ENCODE measurements at regions not wholly inside any gene's neighbourhood (a gene's known extent, or its start where the extent isn't known, plus 50 kb on each side); places are given as distances from the start of the nearest gene placed in this dataset.

DNA sequence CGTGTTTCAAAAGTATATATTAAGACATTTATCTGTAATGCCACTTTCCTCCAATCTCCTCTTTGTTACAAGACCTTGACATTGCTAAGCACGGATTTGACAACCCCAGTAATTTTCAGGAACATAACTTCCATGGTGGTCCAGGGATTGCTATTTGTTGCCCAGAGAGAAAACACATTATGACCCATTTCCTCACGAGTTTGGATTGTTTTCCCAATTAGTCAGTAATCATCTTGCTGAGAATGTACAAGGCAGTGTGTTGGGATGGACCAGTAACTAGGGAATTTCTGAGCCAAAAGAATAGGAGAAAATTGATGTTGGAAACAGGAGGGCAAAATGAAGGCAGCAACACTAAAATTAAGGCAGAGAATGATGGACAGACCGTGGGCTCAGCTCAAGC, 574.1 kb downstream of the EBF1 start:
- Mint-ChIP-seq H3K4me3 (no peak overlapping the region), H3K4me1 (peaks cover 7% of the 10 kb centered on the region), H3K9me3 (no peaks in the 10 kb centered on the region), H3K27me3 (no peaks in the 10 kb centered on the region), H3K36me3 (no peaks in the 10 kb centered on the region), H3K27ac (no peak overlapping the region)
- no peak for DNase-seq

- Mint-ChIP-seq H3K4me1 (peaks cover 7% of the 10 kb centered on the region), H3K36me3 (no peaks in the 10 kb centered on the region), H3K27ac (no peak overlapping the region), H3K9me3 (no peaks in the 10 kb centered on the region), H3K27me3 (no peaks in the 10 kb centered on the region), H3K4me3 (no peak overlapping the region)
- DNase-seq: no peak
These were observed 575.6 kb downstream of the EBF1 start for GRCh38 chr5:158524070-158524469.

- Mint-ChIP-seq H3K36me3 (no peaks in the 10 kb centered on the region), H3K4me3 (no peak overlapping the region), H3K4me1 (peaks cover 7% of the 10 kb centered on the region), H3K27me3 (no peaks in the 10 kb centered on the region), H3K27ac (no peak overlapping the region), H3K9me3 (no peaks in the 10 kb centered on the region)
- DNase-seq: no peak
These were observed 576.9 kb downstream of the EBF1 start for GRCh38 chr5:158522776-158523175.

- Mint-ChIP-seq H3K27ac (no peak overlapping the region), H3K4me3 (no peak overlapping the region), H3K4me1 (peaks cover 7% of the 10 kb centered on the region), H3K36me3 (no peaks in the 10 kb centered on the region), H3K9me3 (no peaks in the 10 kb centered on the region), H3K27me3 (no peaks in the 10 kb centered on the region)
- DNase-seq: no peak
These were observed 577.7 kb downstream of the EBF1 start for GRCh38 chr5:158521995-158522394.

DNA sequence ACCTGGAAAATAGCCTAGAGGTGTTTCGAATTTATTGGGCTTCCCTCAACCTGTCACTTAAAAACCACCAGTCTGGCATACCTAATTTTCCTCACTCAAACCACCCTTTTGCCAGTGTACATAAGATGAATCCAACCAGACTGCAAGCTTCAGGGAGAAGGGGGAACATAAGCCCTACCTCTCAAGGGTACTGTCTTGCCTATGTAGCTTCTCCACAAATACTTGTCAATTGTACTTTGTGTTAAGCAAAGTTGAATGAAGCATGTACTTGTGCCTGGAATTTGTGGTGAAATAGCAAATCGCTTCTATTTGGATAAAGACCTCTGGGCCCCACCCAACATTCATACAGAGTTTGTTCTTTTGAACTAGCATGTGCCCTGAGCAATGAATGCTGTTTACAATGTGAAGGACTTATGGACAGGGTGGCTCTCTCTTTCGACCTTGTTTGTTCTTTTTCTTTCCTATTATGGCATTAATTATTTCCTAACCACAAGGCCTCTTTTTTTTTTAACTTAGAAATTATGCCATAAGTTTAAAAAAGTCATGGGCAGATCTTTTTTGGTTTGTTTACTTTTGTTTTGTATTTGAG, 580.2 kb downstream of the EBF1 start:
- Mint-ChIP-seq H3K27me3 (no peaks in the 10 kb centered on the region), H3K27ac (no peak overlapping the region), H3K9me3 (no peaks in the 10 kb centered on the region), H3K4me3 (no peak overlapping the region), H3K36me3 (no peaks in the 10 kb centered on the region), H3K4me1 (peaks cover 16% of the 10 kb centered on the region)
- no peak for DNase-seq

GRCh38 chr5:158516521-158516920, 583.2 kb downstream of the EBF1 start:
- Mint-ChIP-seq H3K4me3 (no peak overlapping the region), H3K4me1 (peaks cover 34% of the 10 kb centered on the region), H3K36me3 (no peaks in the 10 kb centered on the region), H3K27me3 (no peaks in the 10 kb centered on the region), H3K9me3 (peaks cover 3% of the 10 kb centered on the region), H3K27ac (no peak overlapping the region)
- DNase-seq: no peak

DNA sequence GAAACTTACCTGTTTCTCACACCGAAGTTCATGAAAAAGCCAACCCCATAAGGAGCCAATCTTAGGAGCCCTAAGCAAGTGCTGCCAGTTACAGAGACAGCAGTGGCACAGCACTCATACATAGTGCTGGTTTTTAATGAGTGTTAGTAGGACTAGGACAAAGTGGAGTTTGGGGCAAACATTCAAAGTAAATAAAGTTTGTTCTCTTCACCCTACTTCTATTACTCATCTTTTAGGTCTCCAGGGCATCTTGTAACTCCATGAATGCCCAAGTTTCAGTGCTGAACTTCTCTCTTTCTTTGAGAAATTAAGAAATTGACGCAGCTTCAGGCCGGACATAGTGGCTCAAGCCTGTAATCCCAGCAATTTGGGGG, 584.7 kb downstream of the EBF1 start:
- Mint-ChIP-seq H3K27me3 (no peaks in the 10 kb centered on the region), H3K9me3 (peaks cover 3% of the 10 kb centered on the region), H3K27ac (peak overlapping the region; percentile 86), H3K36me3 (no peaks in the 10 kb centered on the region), H3K4me3 (no peak overlapping the region), H3K4me1 (peaks cover 38% of the 10 kb centered on the region)
- no peak for DNase-seq

DNA sequence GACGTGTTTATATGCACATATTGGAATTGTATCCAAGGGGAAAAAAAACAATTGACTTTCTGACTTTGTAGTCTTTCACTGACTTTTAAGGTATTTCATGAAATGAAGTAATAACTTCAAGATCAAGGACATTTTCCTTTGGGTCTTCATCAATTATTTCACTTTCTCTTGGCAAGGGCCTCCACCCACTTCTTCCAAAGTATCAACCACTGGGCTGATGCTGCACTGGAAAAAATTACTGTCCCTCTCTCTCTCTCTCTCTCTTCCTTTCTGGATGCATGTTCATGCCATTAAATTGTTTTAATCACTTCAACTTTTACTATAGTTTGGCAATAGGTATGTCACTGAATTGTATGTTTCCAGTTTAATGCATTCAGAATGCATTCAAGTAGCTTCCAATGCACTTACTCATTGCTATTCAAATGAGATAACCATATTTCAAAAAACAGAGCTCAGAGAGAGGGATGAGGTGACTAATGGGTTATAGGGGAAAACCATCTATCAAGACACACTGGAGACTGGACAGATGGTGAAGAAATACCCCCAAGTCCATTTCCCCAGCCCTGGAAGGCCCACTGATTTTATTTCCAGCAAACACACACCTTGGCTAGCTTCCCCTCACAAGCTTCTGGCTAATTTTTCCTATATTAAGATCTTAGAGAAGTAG, 585.3 kb downstream of the EBF1 start:
- Mint-ChIP-seq H3K27me3 (no peaks in the 10 kb centered on the region), H3K4me3 (no peak overlapping the region), H3K27ac (peak overlapping the region; percentile 86), H3K4me1 (peaks cover 38% of the 10 kb centered on the region), H3K36me3 (no peaks in the 10 kb centered on the region), H3K9me3 (peaks cover 3% of the 10 kb centered on the region)
- no peak for DNase-seq

DNA sequence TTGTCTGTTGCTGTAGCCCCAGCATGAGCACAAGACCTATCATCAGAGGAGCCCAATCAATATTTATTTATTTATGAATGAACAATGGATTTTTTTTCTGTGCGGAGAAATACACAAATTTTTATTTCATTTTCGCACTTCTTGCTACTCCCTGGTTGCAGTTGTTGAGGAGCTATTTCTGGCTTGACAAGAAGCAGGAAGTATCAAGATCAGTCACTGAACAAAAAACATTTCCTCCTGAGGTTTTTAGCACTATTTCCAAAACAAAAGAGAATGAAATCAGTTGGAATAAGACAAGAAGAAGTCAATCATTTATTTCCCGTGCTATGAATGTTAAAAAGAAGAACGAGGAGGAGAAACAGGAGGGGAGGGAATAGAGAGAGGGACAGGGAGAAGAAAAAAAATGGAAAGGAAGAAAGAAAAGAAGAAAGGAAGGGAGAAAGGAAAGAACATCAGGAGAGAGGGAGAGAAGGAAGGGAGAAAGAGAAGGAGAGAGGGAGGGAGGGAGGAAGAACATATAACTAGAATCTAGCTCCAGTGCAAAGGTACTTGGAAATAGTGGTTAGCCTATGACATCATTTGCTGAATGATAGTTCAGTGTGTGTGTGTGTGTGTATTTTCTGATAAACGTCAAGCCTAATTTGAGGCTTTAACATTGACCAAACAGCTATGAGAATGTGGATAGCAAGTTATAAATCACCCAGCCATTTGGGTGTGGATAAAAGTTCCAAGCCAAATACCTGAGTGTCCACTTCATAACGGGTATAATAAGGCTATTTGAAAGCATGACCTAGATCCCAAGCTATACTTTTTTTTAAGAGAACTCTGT, 586.0 kb downstream of the EBF1 start:
- H3K9me3 Mint-ChIP-seq: peaks cover 3% of the 10 kb centered on the region
- no peak for DNase-seq
- no peaks in the 10 kb centered on the region for H3K36me3 Mint-ChIP-seq
- H3K27ac Mint-ChIP-seq: peak overlapping the region; percentile 86
- H3K27me3 Mint-ChIP-seq: no peaks in the 10 kb centered on the region
- H3K4me3 Mint-ChIP-seq: peak overlapping the region; percentile 50
- peaks cover 38% of the 10 kb centered on the region for H3K4me1 Mint-ChIP-seq

GRCh38 chr5:158511454-158511853, 588.3 kb downstream of the EBF1 start:
- H3K9me3 Mint-ChIP-seq: peaks cover 12% of the 10 kb centered on the region
- no peaks in the 10 kb centered on the region for H3K27me3 Mint-ChIP-seq
- H3K36me3 Mint-ChIP-seq: peaks cover 1% of the 10 kb centered on the region
- H3K4me3 Mint-ChIP-seq: no peak overlapping the region
- H3K27ac Mint-ChIP-seq: no peak overlapping the region
- H3K4me1 Mint-ChIP-seq: peaks cover 36% of the 10 kb centered on the region
- DNase-seq: no peak

DNA sequence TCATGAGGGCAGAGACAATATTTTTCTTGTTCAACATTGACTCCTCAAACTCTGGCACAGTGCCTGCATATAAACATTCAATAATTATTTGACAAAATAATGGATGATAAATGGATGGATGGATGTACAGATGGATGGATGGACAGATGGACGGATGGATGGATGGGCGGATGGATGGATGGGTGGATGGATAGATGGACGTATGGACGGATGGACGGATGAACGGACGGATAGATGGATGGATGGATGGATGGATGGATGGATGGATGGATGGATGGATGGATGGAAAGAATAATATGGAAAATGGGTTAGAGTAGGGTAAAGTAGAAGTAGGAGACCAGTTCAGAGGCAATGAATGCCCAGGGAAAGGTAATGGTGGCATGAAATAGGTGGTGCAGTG, 589.2 kb downstream of the EBF1 start:
- no peak overlapping the region for H3K27ac Mint-ChIP-seq
- H3K9me3 Mint-ChIP-seq: peaks cover 19% of the 10 kb centered on the region
- no peaks in the 10 kb centered on the region for H3K27me3 Mint-ChIP-seq
- peaks cover 33% of the 10 kb centered on the region for H3K4me1 Mint-ChIP-seq
- peaks cover 6% of the 10 kb centered on the region for H3K36me3 Mint-ChIP-seq
- no peak overlapping the region for H3K4me3 Mint-ChIP-seq
- no peak for DNase-seq

DNA sequence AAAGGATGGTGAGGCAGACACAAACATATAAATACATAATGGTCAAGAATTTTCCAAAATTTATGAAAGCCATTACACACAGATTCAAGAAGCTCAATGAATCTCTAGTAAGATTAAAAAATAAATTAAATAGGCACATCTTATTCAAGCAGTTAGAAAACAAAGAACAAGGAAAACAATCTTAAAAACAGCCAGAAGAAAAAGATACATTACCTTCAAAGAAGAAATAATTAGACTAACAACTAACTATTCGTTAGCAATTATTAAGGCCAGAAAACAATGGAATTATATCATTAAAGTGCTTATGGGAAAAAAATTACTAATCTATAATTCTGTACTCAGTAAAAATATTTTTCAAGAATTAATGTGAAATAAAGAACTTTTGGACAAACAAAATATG, 593.1 kb downstream of the EBF1 start:
- Mint-ChIP-seq H3K4me3 (no peak overlapping the region), H3K4me1 (peaks cover 5% of the 10 kb centered on the region), H3K9me3 (peaks cover 25% of the 10 kb centered on the region), H3K36me3 (peaks cover 12% of the 10 kb centered on the region), H3K27ac (no peak overlapping the region), H3K27me3 (no peaks in the 10 kb centered on the region)
- no peak for DNase-seq

DNA sequence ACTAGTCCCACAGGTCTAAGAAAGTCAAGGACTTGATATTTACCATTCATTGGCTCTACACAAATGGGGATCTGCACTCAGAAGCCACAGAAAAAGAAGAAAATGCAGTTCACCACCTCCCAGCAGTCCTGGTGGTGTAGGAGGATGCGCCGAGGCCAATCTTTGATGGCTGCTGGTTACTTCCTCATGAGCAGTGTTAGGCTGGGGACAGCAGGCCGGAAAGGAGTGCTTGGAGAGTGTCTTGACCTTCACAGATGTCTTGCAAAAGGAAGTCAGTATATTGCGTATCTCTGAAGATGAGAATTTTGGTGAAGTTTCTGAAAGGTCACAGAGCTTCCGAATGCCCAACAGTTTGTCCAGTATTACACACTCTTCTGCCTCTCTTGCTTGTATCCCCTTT, 597.0 kb downstream of the EBF1 start:
- peaks cover 12% of the 10 kb centered on the region for H3K36me3 Mint-ChIP-seq
- no peak for DNase-seq
- peaks cover 25% of the 10 kb centered on the region for H3K9me3 Mint-ChIP-seq
- H3K4me3 Mint-ChIP-seq: no peak overlapping the region
- no peak overlapping the region for H3K27ac Mint-ChIP-seq
- no peaks in the 10 kb centered on the region for H3K4me1 Mint-ChIP-seq
- H3K27me3 Mint-ChIP-seq: no peaks in the 10 kb centered on the region

- Mint-ChIP-seq H3K9me3 (peaks cover 4% of the 10 kb centered on the region), H3K36me3 (peaks cover 1% of the 10 kb centered on the region), H3K4me1 (no peaks in the 10 kb centered on the region), H3K27me3 (no peaks in the 10 kb centered on the region), H3K27ac (no peak overlapping the region), H3K4me3 (no peak overlapping the region)
- DNase-seq: no peak
These were observed 599.8 kb downstream of the EBF1 start for GRCh38 chr5:158499892-158500418.

GRCh38 chr5:158499075-158499891, 600.4 kb downstream of the EBF1 start:
- H3K27me3 Mint-ChIP-seq: no peaks in the 10 kb centered on the region
- no peaks in the 10 kb centered on the region for H3K9me3 Mint-ChIP-seq
- H3K4me1 Mint-ChIP-seq: no peaks in the 10 kb centered on the region
- no peak for DNase-seq
- no peak overlapping the region for H3K4me3 Mint-ChIP-seq
- no peak overlapping the region for H3K27ac Mint-ChIP-seq
- no peaks in the 10 kb centered on the region for H3K36me3 Mint-ChIP-seq
